Epithelial cell of proximal tubule (primary cell): ENCODE measurements at regions not wholly inside any gene's neighbourhood (a gene's known extent, or its start where the extent isn't known, plus 50 kb on each side); places are given as distances from the start of the nearest gene placed in this dataset.
A peak's percentile ranks its signal among the peaks of the same experiment; 100 is the strongest.

Experiments used
- DNase-seq: peaks from one replicate; pipeline ENCODE4 v3.0.0-alpha.2; 2011; ENCODE audit warnings: low read depth
- H3K4me3 ChIP-seq: 2 replicates; pipeline ENCODE4 v1.5.1; 2011; ENCODE audit warnings: low read depth, mild to moderate bottlenecking, low read length
- TF ChIP-seq, protein P1 (sequence below): conservative IDR thresholded peaks from 2 replicates; pipeline ENCODE4 v1.5.1; 2012; ENCODE audit warnings: low read depth, mild to moderate bottlenecking, low read length

- TF ChIP-seq, protein P1, sequence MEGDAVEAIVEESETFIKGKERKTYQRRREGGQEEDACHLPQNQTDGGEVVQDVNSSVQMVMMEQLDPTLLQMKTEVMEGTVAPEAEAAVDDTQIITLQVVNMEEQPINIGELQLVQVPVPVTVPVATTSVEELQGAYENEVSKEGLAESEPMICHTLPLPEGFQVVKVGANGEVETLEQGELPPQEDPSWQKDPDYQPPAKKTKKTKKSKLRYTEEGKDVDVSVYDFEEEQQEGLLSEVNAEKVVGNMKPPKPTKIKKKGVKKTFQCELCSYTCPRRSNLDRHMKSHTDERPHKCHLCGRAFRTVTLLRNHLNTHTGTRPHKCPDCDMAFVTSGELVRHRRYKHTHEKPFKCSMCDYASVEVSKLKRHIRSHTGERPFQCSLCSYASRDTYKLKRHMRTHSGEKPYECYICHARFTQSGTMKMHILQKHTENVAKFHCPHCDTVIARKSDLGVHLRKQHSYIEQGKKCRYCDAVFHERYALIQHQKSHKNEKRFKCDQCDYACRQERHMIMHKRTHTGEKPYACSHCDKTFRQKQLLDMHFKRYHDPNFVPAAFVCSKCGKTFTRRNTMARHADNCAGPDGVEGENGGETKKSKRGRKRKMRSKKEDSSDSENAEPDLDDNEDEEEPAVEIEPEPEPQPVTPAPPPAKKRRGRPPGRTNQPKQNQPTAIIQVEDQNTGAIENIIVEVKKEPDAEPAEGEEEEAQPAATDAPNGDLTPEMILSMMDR: no peak
- H3K4me3 ChIP-seq: no peak overlapping the region
- DNase-seq: peak; percentile 33
Observed at GRCh38 chr4:4960574-4960973, 58.7 kb downstream of the CYTL1 start.

DNA sequence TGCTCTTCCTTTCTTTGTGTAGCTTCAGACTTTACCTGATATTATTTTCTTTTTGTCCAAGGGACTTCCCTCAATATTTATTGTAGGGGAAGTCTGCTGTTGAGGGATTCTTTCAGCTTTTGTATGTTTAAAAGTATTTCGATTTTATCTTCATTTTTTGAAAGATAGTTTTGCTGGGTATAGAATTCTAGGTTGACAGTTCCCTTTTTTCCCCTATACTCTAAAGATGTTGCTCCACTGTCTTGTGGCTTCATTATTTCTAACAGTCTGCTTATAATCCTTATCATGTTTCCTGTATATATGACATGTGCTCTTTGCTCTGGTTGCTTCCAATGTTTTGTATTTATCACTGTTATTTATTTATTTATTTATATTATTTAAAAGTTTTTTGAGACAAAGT is 57.3 kb downstream of the CYTL1 start:
- TF ChIP-seq, protein P1: no peak
- H3K4me3 ChIP-seq: no peak overlapping the region
- no peak for DNase-seq

DNA sequence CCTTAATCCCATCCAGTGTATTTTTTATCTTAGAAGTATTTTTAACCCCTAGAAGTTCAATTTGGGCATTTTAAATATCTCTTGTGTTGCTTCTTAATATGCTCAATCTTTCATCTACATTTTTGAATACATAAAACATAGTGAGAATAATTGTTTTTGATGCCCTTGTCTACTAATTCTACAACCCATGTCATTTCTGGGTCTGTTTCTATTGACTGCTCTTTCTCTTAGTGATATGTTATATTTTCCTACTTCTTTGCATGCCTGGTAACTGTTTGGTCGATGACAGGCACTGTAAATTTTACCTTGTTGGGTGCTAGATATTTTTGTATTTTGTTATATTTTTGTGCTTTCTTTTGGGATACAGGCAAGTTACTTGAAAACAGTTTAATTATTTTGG is 56.3 kb downstream of the CYTL1 start:
- no peak overlapping the region for H3K4me3 ChIP-seq
- TF ChIP-seq, protein P1: no peak
- DNase-seq: no peak
